ENCODE measurements at regions not wholly inside any gene's neighbourhood (a gene's known extent, or its start where the extent isn't known, plus 50 kb on each side); places are given as distances from the start of the nearest gene placed in this dataset.
"Not testable (repeated sequence)": the region's sequence is repeated elsewhere in the genome, so short reads cannot be mapped to it uniquely, and the experiment has no call there.

GRCh38 chr1:213585402-213585801 is 402.4 kb upstream of the PROX1 start:
- DNase-seq (ENCODE audit: low read depth in 2 of 2), result no peak

- no peak for DNase-seq (ENCODE audit: low read depth in 2 of 2)
Observed at GRCh38 chr1:213585959-213586586, 401.7 kb upstream of the PROX1 start.

DNA sequence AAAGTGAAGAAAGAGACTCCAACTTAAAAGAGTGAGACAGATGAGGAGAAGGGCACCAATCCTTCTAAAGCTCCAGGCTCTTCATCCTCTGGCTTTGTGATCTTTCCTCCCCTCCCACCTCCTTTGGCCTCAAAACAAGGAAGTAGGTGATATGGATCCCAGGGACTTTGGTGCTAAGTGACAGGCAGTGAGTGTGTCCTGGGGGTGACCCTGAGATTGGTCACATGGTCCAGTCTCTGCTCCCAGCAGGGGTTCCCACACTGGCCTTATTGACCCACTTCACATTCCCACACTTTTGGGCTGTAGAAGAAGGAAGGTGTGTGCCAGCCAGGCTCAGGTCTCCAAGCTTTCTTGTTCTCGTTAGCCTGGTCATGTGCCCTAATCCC is 401.2 kb upstream of the PROX1 start:
- DNase-seq (ENCODE audit: low read depth in 2 of 2), result no peak

DNA sequence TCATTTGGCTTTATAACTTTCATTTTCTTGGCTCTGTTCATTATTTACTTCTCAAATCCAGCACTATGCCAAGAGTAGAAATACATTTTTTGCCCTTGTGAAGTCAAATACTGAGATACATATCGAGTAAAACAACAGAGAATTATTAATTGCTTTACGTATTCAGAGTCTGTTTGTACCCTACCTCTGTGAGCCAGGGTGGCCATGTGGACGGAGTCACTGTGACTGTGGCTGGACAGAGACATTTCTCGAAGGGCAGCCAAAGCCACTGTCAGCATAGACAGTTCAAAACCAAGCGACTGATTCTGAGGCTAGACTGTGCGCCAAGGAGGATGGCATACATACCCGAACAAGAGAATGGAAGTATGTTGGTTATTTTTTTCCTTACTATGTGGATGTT is 391.0 kb upstream of the PROX1 start:
- no peak for DNase-seq (ENCODE audit: low read depth in 2 of 2)

GRCh38 chr1:213598263-213598662 is 389.5 kb upstream of the PROX1 start:
- DNase-seq (ENCODE audit: low read depth in 2 of 2), result no peak

DNA sequence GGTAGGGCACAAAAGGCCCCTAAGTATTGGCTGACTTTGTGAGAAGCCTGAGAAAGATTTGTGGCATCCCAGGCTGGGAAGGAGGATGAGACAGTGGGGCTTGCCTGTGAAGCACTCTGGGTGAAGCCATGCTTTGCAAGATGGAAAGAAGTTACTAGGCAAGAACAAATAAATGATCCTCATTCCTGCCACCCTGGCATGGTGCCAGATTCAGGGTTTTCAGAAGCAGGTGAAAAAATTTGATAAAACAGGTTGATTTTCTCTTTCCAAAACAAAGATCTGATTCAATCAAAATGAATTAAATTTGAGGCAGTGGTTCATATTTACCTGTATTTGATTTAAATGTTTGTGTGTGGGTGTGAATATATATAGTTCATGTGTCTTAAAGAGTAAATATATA is 386.9 kb upstream of the PROX1 start:
- no peak for DNase-seq (ENCODE audit: low read depth in 2 of 2)

GRCh38 chr1:213601705-213602104 is 386.1 kb upstream of the PROX1 start:
- DNase-seq (ENCODE audit: low read depth in 2 of 2), result not testable (repeated sequence)

DNA sequence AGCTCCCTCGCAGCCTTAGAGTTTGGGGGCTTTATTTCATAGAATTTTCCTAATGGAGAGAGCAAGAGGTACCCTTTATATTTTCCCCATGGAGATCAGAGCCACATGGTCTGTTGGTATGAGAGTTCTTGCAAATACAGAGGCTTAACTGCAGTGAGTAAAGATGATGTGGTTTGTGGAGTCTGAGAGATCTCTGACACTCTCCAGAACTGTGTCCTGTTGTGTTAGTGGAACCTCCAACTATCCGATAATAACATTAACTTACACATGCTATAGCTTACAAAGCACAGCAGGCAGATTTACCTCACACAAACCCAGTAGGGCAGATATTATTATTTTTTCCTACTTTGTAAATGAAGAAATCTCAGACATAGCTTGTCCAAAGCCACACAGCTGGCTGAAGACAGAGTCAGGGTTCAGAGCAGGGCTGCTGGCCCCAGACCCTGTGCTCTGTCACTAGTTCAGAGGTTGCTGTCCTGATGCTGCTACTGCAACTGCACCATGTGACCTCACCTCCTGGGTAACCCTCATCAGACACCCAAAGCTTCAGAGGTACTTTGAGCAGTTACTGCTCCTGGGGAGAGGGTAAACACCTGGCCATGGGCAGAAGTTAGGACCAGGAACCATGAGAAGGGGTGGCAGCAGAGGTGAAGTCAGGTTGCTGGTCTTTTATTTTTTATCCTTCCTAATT is 384.8 kb upstream of the PROX1 start:
- DNase-seq (ENCODE audit: low read depth in 2 of 2), result no peak

DNA sequence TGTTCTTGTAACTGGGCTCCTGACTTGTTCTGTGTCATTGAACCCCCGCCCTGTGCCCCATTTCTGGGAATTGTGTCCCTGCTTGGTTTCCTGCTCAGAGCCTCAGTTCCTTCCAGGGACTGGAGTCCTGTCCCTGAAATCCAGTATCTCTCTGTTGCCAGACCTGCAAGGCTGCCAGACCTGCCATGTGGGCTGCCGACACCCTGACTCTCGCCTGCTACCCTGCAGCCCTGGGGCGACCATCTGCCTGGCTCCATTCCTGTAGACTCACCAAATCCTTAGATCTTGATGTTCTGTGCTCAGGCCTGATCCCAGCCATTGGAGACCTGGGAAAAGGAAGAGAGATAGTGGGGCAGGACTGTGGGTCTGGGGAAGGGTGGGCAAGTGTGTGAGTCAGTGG is 383.3 kb upstream of the PROX1 start:
- no peak for DNase-seq (ENCODE audit: low read depth in 2 of 2)

DNA sequence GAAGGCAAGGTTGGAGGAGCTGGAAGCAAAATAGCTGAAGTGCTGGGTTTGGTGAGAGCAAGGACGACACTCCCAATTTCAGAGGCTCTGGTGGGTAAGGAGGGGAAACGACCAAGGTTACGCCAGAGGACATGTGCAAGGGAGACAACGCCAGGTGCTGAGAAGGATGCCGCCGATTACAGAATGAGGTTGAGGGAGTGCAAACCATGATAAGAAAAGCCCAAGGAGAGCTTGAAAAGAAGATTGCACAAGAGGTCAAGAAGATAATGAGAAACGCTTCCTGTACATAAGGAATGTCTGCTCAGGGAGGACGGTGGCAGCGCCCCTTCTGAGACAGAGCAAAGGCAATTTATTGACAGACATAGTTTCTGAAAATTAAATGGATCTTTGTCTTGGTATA is 382.0 kb upstream of the PROX1 start:
- DNase-seq (ENCODE audit: low read depth in 2 of 2), result no peak

GRCh38 chr1:213606252-213606820 is 381.4 kb upstream of the PROX1 start:
- no peak for DNase-seq (ENCODE audit: low read depth in 2 of 2)

GRCh38 chr1:213613549-213613948 is 374.2 kb upstream of the PROX1 start:
- DNase-seq (ENCODE audit: low read depth in 2 of 2), result no peak

- DNase-seq (ENCODE audit: low read depth in 2 of 2), result no peak
Observed at GRCh38 chr1:213615226-213615916, 372.4 kb upstream of the PROX1 start.

DNA sequence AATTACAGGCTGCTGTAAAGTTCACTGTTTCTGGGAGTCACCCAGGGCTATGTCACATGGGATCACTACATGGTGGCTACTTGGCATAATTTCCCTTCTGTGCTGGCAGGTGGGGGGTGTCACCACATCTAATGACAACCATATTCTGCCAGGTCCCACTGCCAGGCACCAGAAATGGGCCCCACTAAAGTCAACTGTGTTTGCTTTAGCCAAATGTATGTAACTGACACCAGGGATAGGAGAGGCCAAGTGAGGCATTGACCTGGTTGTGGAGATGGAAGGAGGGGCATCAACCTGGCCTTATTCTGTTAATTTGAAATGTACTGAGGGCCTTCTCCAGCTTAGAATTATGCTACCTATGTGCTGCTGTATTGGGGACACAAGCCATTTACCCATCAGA is 370.6 kb upstream of the PROX1 start:
- DNase-seq (ENCODE audit: low read depth in 2 of 2), result no peak

GRCh38 chr1:213618094-213618493 is 369.7 kb upstream of the PROX1 start:
- no peak for DNase-seq (ENCODE audit: low read depth in 2 of 2)

- DNase-seq (ENCODE audit: low read depth in 2 of 2), result no peak
Observed at GRCh38 chr1:213619026-213619425, 368.7 kb upstream of the PROX1 start.

- DNase-seq (ENCODE audit: low read depth in 2 of 2), result no peak
Observed at GRCh38 chr1:213621077-213621476, 366.7 kb upstream of the PROX1 start.

DNA sequence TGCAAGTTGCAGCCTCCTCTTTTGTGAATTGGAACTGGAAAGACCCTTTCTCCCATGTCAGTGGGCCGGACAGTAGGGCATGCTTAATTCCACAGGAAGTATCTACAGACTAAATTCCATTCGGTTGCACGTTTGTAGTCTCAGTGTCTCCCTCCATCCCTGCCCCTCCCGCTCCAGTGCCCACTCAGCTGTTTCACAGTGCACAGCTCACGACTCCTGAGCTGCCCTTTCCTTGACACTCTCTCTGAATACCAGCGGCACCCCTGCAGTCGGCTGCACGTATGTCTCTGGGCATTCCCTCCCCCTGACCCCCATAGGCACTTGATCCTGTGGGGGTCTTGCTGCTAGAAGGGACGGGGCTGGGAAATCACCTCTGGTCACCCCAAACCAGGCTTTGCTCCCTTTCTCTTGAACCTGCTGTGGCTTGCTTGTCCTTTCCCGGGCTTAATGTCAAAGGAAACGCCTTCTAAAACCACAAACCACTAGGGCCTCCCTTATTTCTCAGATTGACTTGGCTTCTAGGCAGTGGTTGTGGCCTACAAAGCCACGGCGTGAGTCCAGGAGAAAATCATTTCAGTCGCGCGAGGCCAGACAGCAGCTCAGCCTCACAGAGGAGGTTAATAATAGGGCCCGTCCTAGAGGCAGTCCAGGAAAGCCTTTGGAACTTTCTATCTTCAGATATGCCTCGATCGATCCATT is 365.3 kb upstream of the PROX1 start:
- DNase-seq (ENCODE audit: low read depth in 2 of 2), result no peak

DNA sequence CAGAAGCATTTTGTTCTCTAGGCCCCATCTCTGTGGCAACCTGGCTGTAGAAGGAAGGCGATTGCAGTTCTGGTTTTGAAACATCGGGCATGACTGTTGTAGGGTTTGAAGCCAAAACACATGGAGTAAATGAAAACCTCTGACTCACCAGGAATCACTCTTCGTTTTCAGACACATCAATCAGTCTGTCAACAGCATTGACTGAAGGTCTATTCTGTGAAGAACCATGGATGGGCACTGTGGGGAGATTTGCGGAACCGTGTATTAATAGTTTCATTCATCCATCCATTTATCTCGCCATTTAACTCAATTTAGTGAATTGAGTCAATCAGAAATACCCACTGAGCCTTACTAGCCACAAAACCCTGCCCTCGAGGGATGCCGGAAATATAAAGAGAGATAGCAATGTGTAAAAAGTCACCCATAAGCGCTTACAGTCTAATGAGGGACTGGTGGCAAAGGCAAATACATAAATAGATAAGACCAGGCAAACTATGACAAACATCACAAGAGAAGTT is 364.6 kb upstream of the PROX1 start:
- no peak for DNase-seq (ENCODE audit: low read depth in 2 of 2)

DNA sequence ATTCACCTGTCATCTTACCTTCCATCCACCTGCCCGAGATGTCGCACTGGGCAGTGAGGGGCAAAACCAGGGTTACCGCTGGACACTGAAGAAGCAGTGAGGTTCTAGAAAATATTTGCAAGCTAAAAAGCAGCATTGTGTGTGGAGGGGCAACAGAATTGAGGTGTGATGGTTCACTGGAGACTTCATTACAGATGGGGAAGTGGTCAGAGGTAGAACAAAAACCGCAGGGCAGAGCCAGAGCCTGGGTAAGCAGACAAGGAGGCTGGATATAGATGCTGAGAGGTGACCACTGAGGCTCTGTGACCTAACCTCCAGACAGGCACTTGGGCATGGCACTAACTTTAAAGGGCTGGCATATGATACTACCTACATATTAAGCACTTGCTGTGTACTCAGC is 363.9 kb upstream of the PROX1 start:
- DNase-seq (ENCODE audit: low read depth in 2 of 2), result no peak

DNA sequence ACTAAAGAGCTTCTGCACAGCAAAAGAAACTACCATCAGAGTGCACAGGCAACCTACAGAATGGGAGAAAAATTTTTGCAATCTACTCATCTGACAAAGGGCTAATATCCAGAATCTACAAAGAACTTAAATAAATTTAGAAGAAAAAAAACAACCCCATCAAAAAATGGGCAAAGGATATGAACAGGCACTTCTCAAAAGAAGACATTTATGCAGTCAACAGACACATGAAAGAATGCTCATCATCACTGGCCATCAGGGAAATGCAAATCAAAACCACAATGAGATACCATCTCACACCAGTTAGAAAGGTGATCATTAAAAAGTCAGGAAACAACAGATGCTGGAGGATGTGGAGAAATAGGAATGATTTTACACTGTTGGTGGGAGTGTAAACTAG is 351.0 kb upstream of the PROX1 start:
- not testable (repeated sequence) for DNase-seq (ENCODE audit: low read depth in 2 of 2)

DNA sequence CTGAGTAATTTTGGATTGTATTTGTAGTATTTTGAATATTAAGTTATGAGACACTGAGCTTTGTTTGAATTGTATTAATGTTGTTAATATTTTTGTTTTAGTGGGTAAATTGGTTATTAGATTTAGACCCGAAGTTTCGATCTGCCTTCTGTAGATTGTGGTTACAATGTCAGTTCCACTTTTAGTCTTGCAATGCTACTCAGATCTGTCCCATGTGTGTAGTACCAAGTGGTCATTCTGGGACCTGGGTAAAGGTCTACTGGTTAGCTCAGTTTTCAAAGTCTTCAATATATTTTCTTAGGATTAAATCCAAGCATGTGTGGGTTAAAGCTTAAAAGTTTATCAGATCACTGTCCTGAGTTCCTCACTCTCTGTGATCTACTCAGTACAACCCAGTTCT is 346.5 kb upstream of the PROX1 start:
- DNase-seq (ENCODE audit: low read depth in 2 of 2), result no peak
